GM23338 (cell line): ENCODE measurements at regions not wholly inside any gene's neighbourhood (a gene's known extent, or its start where the extent isn't known, plus 50 kb on each side); places are given as distances from the start of the nearest gene placed in this dataset.

ENCODE experiments used
- ATAC-seq: fragments of 200-7000 bp; cut with Tn5 transposase; 3 replicates; pipeline ENCODE4 v1.9.1; 2020
- DNase-seq: peaks from one replicate; pipeline ENCODE4 v3.0.0-alpha.2; 2015; ENCODE audit warnings: low spot score
- H2AFZ ChIP-seq: fragments of 200-600 bp; sonication (generic); 2 replicates; pipeline ENCODE4 v1.8.0; 2016; ENCODE audit warnings: antibody characterized with exemption, mild to moderate bottlenecking, moderate library complexity
- H3F3A ChIP-seq: fragments of 200-600 bp; sonication (generic); replicated peaks from 2 replicates; pipeline ENCODE4 v1.8.0; 2017; ENCODE audit warnings: antibody characterized with exemption, mixed run types, low read depth
- H3K27ac ChIP-seq: fragments of 200-600 bp; sonication (generic); 2 replicates; pipeline ENCODE4 v1.6.1; 2016; ENCODE audit warnings: low read depth
- H3K27me3 ChIP-seq: fragments of 200-600 bp; sonication (generic); 2 replicates; pipeline ENCODE4 v1.8.0; 2016; ENCODE audit warnings: mild to moderate bottlenecking, mixed run types, moderate library complexity; ENCODE audit not compliant: insufficient read depth
- H3K36me3 ChIP-seq: fragments of 200-600 bp; sonication (generic); 2 replicates; pipeline ENCODE4 v1.8.0; 2016; ENCODE audit warnings: mild to moderate bottlenecking; ENCODE audit not compliant: insufficient read depth
- H3K4me1 ChIP-seq: fragments of 200-600 bp; sonication (generic); 2 replicates; pipeline ENCODE4 v1.8.0; 2016; ENCODE audit warnings: mild to moderate bottlenecking, moderate library complexity; ENCODE audit not compliant: insufficient read depth
- H3K4me2 ChIP-seq: fragments of 200-600 bp; sonication (generic); 2 replicates; pipeline ENCODE4 v1.7.1; 2017; ENCODE audit warnings: mixed run types
- H3K4me3 ChIP-seq: fragments of 200-600 bp; sonication (generic); 2 replicates; pipeline ENCODE4 v1.6.1; 2016; ENCODE audit warnings: mixed run types
- H3K79me2 ChIP-seq: fragments of 200-600 bp; sonication (generic); replicated peaks from 2 replicates; pipeline ENCODE4 v1.8.0; 2017; ENCODE audit warnings: mild to moderate bottlenecking; ENCODE audit not compliant: insufficient read depth
- H3K9me2 ChIP-seq: fragments of 200-600 bp; sonication (generic); 2 replicates; pipeline ENCODE4 v1.8.0; 2017; ENCODE audit not compliant: insufficient read depth
- H4K20me1 ChIP-seq: fragments of 200-600 bp; sonication (generic); replicated peaks from 2 replicates; pipeline ENCODE4 v1.8.0; 2017; ENCODE audit warnings: mild to moderate bottlenecking; ENCODE audit not compliant: insufficient read depth
- H3K27ac Mint-ChIP-seq: 2 replicates; pipeline ENCODE4 v1.8.0; 2020; ENCODE audit warnings: inconsistent platforms, mild to moderate bottlenecking, moderate library complexity, mixed read lengths
- H3K27me3 Mint-ChIP-seq: 3 replicates; pipeline ENCODE4 v1.8.0; 2022; ENCODE audit warnings: low read depth, mild to moderate bottlenecking, moderate library complexity, mixed read lengths, inconsistent platforms; ENCODE audit not compliant: insufficient read depth, poor library complexity
- H3K36me3 Mint-ChIP-seq: 3 replicates; pipeline ENCODE4 v1.8.0; 2021; ENCODE audit warnings: low read depth, mild to moderate bottlenecking, inconsistent platforms, moderate library complexity, mixed read lengths
- H3K4me1 Mint-ChIP-seq: 3 replicates; pipeline ENCODE4 v1.8.0; 2020; ENCODE audit warnings: mild to moderate bottlenecking, inconsistent platforms, mixed read lengths
- H3K4me3 Mint-ChIP-seq: 3 replicates; pipeline ENCODE4 v1.8.0; 2021; ENCODE audit warnings: moderate library complexity, mild to moderate bottlenecking, inconsistent platforms, mixed read lengths
- H3K9me3 Mint-ChIP-seq: 3 replicates; pipeline ENCODE4 v1.8.0; 2020; ENCODE audit warnings: moderate library complexity, mild to moderate bottlenecking, inconsistent platforms, mixed read lengths
- EZH2 ChIP-seq: fragments of 200-600 bp; sonication (generic); IDR thresholded peaks from one replicate; pipeline ENCODE4 v1.8.0; 2017; ENCODE audit warnings: antibody characterized with exemption, mild to moderate bottlenecking, low read depth; ENCODE audit not compliant: unreplicated experiment
- EZH2phosphoT487 ChIP-seq: fragments of 200-600 bp; sonication (generic); IDR thresholded peaks from one replicate; pipeline ENCODE4 v1.8.1; 2018; ENCODE audit warnings: antibody characterized with exemption; ENCODE audit not compliant: unreplicated experiment
- JUNB ChIP-seq: IDR thresholded peaks from one replicate; pipeline ENCODE4 v1.6.1; 2016; ENCODE audit warnings: antibody characterized with exemption; ENCODE audit not compliant: unreplicated experiment
- NANOG ChIP-seq: IDR thresholded peaks from 2 replicates; pipeline ENCODE4 v1.6.1; 2016; ENCODE audit warnings: antibody characterized with exemption, borderline replicate concordance
- POLR2AphosphoS5 ChIP-seq: IDR thresholded peaks from 2 replicates; pipeline ENCODE4 v1.6.1; 2016; ENCODE audit warnings: antibody characterized with exemption, low read depth
- STAT1 ChIP-seq: IDR thresholded peaks from one replicate; pipeline ENCODE4 v1.6.1; 2016; ENCODE audit warnings: antibody characterized with exemption; ENCODE audit not compliant: unreplicated experiment
- ZNF331 ChIP-seq: fragments of 250-450 bp; sonication (Bioruptor Pico); IDR thresholded peaks from 2 replicates; pipeline ENCODE4 v1.5.0; 2020; ENCODE audit warnings: low read depth, mild to moderate bottlenecking, moderate library complexity
- TF ChIP-seq, protein P1 (sequence below): IDR thresholded peaks from one replicate; pipeline ENCODE4 v1.6.1; 2018; ENCODE audit warnings: antibody characterized with exemption; ENCODE audit not compliant: unreplicated experiment
- TF ChIP-seq, protein P2 (sequence below): IDR thresholded peaks from 2 replicates; pipeline ENCODE4 v1.6.1; 2016; ENCODE audit warnings: antibody characterized with exemption
- TF ChIP-seq, protein P3 (sequence below), 2 experiments: fragments of 200-600 bp in 1 of 2; sonication (generic) in 1 of 2; conservative IDR thresholded peaks; 2 replicates each; pipeline versions ENCODE4 v1.5.1 to v1.6.1; 2016 to 2017; ENCODE audit warnings: antibody characterized with exemption in 2 of 2, low read depth in 2 of 2, mild to moderate bottlenecking in 2 of 2, moderate library complexity in 1 of 2

DNA sequence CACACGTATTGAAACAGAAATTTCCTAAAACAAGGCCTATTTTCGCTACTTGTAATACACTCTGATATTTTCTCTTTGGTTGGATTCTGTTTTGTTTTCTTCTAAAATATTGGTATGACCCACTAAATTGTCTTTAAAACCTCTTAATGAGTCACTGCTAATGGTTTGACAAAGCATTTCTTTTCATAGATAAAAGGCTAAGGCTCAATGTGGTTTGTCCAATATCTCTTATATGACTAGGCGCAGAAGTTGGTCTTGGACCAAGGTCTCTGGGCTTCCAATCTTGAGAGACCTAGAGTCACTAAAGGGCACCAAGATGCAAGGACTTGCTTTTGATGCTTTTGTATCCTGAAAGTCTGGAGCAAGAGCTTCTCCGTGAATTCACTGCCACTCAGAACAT is 498.2 kb upstream of the TCF4 start:
- DNase-seq (no peak), ATAC-seq (no peak)
- Histone ChIP-seq H3K27me3 (no peaks in the 10 kb centered on the region), H3K27ac (no peak overlapping the region), H3K4me2 (no peak overlapping the region), H2AFZ (no peak overlapping the region), H3K79me2 (no peaks in the 10 kb centered on the region), H3K4me1 (0 out of 2 replicates have a peak, but pooled peaks cover 10% of the 10 kb centered on the region), H3K36me3 (no peaks in the 10 kb centered on the region), H3F3A (no peaks in the 10 kb centered on the region), H3K4me3 (no peak overlapping the region), H4K20me1 (no peaks in the 10 kb centered on the region), H3K9me2 (peaks cover 15% of the 10 kb centered on the region; the same call in 1 of the 2 replicates)
- Mint-ChIP-seq H3K9me3 (no peaks in the 10 kb centered on the region; the same call in 2 of the 3 replicates), H3K36me3 (no peaks in the 10 kb centered on the region), H3K4me1 (peaks cover 20% of the 10 kb centered on the region), H3K27me3 (no peaks in the 10 kb centered on the region), H3K27ac (no peak overlapping the region), H3K4me3 (no peak overlapping the region)
- TF ChIP-seq STAT1 (no peak), NANOG (no peak), ZNF331 (CRISPR knock-in tag) (no peak), EZH2phosphoT487 (no peak), POLR2AphosphoS5 (no peak)
- TF ChIP-seq, protein P1, sequence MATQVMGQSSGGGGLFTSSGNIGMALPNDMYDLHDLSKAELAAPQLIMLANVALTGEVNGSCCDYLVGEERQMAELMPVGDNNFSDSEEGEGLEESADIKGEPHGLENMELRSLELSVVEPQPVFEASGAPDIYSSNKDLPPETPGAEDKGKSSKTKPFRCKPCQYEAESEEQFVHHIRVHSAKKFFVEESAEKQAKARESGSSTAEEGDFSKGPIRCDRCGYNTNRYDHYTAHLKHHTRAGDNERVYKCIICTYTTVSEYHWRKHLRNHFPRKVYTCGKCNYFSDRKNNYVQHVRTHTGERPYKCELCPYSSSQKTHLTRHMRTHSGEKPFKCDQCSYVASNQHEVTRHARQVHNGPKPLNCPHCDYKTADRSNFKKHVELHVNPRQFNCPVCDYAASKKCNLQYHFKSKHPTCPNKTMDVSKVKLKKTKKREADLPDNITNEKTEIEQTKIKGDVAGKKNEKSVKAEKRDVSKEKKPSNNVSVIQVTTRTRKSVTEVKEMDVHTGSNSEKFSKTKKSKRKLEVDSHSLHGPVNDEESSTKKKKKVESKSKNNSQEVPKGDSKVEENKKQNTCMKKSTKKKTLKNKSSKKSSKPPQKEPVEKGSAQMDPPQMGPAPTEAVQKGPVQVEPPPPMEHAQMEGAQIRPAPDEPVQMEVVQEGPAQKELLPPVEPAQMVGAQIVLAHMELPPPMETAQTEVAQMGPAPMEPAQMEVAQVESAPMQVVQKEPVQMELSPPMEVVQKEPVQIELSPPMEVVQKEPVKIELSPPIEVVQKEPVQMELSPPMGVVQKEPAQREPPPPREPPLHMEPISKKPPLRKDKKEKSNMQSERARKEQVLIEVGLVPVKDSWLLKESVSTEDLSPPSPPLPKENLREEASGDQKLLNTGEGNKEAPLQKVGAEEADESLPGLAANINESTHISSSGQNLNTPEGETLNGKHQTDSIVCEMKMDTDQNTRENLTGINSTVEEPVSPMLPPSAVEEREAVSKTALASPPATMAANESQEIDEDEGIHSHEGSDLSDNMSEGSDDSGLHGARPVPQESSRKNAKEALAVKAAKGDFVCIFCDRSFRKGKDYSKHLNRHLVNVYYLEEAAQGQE, result no peak
- TF ChIP-seq, protein P2, sequence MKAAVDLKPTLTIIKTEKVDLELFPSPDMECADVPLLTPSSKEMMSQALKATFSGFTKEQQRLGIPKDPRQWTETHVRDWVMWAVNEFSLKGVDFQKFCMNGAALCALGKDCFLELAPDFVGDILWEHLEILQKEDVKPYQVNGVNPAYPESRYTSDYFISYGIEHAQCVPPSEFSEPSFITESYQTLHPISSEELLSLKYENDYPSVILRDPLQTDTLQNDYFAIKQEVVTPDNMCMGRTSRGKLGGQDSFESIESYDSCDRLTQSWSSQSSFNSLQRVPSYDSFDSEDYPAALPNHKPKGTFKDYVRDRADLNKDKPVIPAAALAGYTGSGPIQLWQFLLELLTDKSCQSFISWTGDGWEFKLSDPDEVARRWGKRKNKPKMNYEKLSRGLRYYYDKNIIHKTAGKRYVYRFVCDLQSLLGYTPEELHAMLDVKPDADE, result no peak

DNA sequence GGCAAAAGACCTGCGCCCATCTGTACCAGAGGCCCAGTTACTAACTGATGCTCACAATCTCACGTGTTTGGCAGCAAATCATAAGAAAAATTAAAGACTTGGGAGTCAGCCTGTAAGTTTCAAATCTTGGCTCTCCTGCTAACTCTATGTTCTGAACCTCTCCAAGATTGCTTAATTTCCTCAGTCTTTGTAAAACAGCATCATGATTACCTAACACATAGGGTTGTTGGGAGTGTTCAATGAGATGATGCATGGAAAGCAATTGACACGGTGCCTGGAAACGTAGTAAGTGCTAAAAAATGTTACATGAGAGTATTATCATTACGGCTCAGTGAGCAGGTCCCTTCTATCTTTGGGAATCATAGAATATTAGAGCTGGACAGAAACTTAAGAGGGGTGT is 497.6 kb upstream of the TCF4 start:
- no peaks in the 10 kb centered on the region for H3K27me3 Mint-ChIP-seq
- no peaks in the 10 kb centered on the region; the same call in 2 of the 3 replicates for H3K9me3 Mint-ChIP-seq
- no peaks in the 10 kb centered on the region for H3K27me3 ChIP-seq
- H3K27ac ChIP-seq, result no peak overlapping the region
- DNase-seq, result no peak
- no peak overlapping the region for H3K4me3 Mint-ChIP-seq
- ATAC-seq, result no peak
- H3F3A ChIP-seq, result no peaks in the 10 kb centered on the region
- H3K4me1 Mint-ChIP-seq, result peaks cover 20% of the 10 kb centered on the region
- H2AFZ ChIP-seq, result 0 out of 2 replicates have a peak overlapping the region, but pooled peaks have one; percentile 28
- no peak overlapping the region for H3K27ac Mint-ChIP-seq
- peaks cover 15% of the 10 kb centered on the region; the same call in 1 of the 2 replicates for H3K9me2 ChIP-seq
- H3K4me2 ChIP-seq, result no peak overlapping the region
- H3K79me2 ChIP-seq, result no peaks in the 10 kb centered on the region
- 0 out of 2 replicates have a peak, but pooled peaks cover 10% of the 10 kb centered on the region for H3K4me1 ChIP-seq
- H3K4me3 ChIP-seq, result no peak overlapping the region
- H3K36me3 Mint-ChIP-seq, result no peaks in the 10 kb centered on the region
- H3K36me3 ChIP-seq, result no peaks in the 10 kb centered on the region
- no peaks in the 10 kb centered on the region for H4K20me1 ChIP-seq
- TF ChIP-seq, protein P2, result no peak
- TF ChIP-seq POLR2AphosphoS5 (no peak), EZH2phosphoT487 (no peak), EZH2 (no peak), JUNB (no peak), ZNF331 (CRISPR knock-in tag) (no peak)
- TF ChIP-seq, protein P3, sequence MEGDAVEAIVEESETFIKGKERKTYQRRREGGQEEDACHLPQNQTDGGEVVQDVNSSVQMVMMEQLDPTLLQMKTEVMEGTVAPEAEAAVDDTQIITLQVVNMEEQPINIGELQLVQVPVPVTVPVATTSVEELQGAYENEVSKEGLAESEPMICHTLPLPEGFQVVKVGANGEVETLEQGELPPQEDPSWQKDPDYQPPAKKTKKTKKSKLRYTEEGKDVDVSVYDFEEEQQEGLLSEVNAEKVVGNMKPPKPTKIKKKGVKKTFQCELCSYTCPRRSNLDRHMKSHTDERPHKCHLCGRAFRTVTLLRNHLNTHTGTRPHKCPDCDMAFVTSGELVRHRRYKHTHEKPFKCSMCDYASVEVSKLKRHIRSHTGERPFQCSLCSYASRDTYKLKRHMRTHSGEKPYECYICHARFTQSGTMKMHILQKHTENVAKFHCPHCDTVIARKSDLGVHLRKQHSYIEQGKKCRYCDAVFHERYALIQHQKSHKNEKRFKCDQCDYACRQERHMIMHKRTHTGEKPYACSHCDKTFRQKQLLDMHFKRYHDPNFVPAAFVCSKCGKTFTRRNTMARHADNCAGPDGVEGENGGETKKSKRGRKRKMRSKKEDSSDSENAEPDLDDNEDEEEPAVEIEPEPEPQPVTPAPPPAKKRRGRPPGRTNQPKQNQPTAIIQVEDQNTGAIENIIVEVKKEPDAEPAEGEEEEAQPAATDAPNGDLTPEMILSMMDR (conservative IDR thresholded peaks at IDR 0.05; ENCODE audit: low read depth in 2 of 2), result no peak
